NCI-H69 (cell line): ENCODE measurements at regions not wholly inside any gene's neighbourhood (a gene's known extent, or its start where the extent isn't known, plus 50 kb on each side); places are given as distances from the start of the nearest gene placed in this dataset.

Experiments used
- DNase-seq: peaks from one replicate; lab custom pipeline; 2025; lab: John Stamatoyannopoulos, UW

- no peak for DNase-seq
Measured at GRCh38 chr10:36114913-36115312, 472.8 kb upstream of the FZD8 start.

GRCh38 chr10:36114141-36114540 is 472.0 kb upstream of the FZD8 start:
- DNase-seq = no peak

DNA sequence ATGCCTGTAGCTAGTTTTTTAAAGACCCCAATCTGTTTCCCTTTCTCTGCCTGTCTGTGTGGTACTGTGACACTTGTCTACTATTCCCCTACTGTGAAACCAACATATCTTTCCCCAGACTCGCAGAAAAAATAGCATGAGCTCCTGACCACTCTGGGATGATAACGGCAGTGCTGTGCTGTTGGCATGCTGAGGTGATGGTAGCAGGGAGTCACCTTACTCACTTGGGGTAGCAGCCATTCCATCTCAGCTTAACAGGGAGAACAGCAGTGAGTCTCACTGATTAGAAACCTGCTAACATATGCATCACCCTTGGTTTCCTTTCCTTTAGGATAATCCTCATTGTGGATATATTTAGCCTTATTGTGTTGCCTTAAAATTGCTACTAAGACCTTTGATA is 469.6 kb upstream of the FZD8 start:
- no peak for DNase-seq

GRCh38 chr10:36110097-36110496 is 468.0 kb upstream of the FZD8 start:
- DNase-seq = no peak

GRCh38 chr10:36109399-36110023 is 467.4 kb upstream of the FZD8 start:
- no peak for DNase-seq

GRCh38 chr10:36097696-36098095 is 455.6 kb upstream of the FZD8 start:
- DNase-seq = no peak

DNA sequence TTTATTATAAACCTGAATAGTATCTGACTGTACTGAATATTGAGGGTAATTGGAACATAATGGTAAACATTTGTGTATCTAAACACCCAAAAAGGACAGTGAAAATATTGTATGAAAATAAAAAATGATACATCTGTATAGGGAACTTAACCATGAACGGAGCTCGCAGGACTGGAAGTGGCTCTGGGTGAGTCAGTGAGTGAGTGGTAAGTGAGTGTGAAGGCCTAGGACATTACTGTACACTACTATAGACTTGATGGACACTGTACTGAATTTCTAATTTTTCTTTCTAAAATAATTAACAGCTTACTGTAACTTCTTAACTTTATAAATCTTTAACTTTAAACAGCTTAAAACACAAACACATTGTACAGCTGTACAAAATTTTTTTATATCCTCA is 454.5 kb upstream of the FZD8 start:
- DNase-seq = no peak

DNA sequence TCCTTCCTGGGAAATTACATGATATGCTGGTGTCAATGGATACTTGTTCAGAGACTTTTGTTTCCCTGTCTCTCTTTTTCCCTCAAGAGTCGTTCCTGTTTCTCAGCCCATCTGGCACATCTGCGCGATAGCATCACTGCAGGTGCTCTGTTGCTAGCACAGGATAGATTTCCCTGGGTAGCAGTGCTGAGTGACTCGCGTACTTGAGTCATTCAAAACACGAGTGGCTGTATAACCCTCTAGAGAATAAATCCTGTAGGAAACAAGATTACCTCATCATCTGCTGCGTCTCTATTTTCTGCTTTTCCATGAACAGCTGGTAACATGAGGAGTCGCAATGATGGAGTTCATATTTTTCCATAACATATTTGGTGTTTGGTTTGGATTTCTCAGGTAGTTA is 452.0 kb upstream of the FZD8 start:
- DNase-seq = no peak

- DNase-seq = no peak
Measured at GRCh38 chr10:36092116-36092515, 450.0 kb upstream of the FZD8 start.

DNA sequence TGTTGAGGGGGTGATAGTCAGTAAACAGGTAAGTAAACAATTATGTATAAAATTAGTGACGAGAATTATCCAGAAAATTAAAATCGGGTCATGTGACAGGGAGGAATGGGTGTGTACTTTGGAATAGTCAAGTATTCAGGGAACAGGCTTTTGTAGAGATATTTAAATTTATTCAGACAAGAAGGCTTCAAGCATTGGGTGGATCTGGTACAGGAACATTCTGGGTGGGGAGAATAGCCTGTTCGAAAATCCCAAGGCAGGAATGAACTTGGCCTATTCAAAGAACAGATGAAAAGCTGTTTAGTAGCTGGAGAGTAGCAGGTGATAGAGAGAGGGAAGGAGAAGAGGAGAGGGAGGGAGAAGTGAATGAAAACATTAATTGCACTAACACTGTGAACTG is 448.9 kb upstream of the FZD8 start:
- no peak for DNase-seq

GRCh38 chr10:36089790-36090440 is 447.8 kb upstream of the FZD8 start:
- no peak for DNase-seq

- no peak for DNase-seq
Measured at GRCh38 chr10:36087006-36088005, 445.2 kb upstream of the FZD8 start.

DNA sequence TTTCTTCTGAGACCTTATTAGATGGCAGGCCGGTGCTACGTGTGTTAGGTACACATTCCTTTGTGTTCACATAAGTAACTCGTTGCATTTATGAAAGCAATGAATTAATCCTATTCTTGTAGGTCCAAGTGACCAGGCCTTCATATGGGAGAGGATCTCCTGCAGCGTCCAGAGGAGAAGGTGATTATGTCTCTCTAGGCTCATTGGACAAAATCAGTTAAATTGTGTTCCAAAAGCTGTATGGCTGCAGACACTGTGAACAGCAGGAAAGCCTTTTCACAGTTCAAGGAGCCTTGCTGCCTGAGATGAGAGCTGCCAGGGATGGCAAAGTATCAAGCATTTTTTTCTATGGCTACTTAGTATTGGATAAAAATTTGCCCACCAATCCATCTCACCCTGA is 433.1 kb upstream of the FZD8 start:
- DNase-seq = no peak

- no peak for DNase-seq
Measured at GRCh38 chr10:36073796-36074345, 431.8 kb upstream of the FZD8 start.

- DNase-seq = no peak
Measured at GRCh38 chr10:36068542-36068941, 426.4 kb upstream of the FZD8 start.

DNA sequence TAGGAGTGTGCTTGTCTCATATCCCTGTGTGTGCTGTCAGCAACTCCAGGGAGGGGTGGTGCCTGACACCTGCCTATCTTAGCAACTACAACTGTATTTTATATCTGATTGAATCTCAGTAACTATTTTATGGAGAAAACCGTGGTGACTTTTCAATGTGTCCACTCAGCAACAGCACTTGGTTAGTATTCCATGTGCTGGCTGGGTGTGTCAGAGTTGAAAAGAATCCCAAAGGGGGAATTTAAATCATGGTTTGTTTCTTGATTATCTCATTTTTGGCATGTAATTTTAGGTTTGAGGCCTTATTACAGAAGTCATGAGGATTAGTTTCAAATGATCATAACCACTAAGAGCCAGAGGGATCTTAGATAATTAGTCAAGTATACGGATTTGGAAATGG is 425.7 kb upstream of the FZD8 start:
- no peak for DNase-seq

DNA sequence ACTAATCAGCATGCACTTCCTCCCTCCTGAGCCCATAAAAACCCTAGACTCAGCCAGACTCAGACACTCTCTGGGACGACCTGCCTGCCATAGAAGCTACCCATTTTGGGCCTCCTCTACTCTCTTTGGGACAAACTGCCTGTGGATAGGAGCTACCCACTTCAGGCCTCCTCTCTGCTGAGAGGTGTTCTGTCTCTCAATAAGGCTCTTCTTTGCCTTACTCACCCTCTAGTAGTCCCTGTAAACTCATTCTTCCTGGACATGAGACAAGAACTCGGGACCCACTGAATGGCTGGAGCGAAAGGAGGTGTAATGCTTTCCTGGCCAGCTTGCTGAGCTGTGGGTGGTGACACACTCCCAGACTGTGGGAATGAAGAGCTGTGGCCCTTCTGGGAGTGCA is 424.8 kb upstream of the FZD8 start:
- DNase-seq = no peak

DNA sequence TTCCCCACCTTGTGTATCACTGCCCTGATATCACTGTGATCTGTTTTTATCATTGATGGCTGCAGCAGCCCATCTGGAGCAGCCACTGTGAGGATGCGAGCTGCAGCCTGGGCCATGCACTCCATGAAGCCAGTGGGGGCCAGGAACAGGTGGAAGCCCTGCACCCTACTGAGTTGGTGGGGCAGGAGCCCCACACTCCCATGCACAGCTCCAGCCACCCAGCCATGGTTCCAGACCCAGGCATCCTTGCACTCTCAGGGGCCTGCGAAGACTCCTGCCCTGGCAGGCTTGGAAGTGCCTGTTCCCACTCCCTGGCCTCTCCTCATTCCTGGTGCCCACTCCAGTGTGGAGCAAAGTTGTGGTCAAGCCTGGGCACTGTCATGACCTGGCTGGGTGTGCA is 424.0 kb upstream of the FZD8 start:
- no peak for DNase-seq

DNA sequence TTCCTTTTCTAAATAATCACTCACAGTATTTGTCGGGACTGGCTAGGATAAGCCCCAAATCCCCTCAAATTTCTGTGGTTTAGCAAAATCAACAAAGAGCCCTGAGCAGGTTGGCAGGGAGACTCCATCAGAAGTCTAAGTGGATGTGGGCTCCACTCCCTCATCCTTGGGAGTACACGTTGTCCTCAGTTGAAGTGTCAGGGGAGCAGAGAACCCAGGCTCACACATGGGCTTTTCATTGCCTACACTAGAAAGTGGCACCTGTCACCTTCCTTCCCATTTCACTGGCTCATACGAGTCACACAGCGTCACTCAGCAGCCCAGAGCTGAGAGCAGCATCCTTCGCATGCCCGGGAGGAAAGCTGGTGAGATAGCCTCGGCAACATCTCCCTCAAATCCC is 421.3 kb upstream of the FZD8 start:
- DNase-seq = no peak

- DNase-seq = no peak
Measured at GRCh38 chr10:36057731-36058130, 415.6 kb upstream of the FZD8 start.

GRCh38 chr10:36057180-36057579 is 415.1 kb upstream of the FZD8 start:
- no peak for DNase-seq

DNA sequence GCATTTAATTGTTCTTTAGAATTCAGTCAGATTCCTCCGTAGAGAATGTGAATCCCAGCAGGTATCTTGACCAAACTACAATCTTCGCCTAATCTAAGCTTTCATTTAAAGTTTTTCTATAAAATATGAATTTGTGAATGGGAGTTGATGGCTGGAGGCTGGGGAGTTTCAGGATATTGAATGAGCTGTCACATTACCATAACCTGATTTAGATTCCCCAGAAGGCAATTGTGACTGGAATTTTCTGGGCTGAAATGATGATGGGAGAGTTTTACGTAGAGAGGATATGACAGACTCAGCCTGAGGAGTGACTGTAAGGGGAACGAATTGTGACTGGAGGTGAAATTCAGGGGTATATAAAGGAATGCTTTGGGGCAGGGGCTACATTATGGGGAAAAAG is 411.7 kb upstream of the FZD8 start:
- DNase-seq = no peak

GRCh38 chr10:36053271-36053670 is 411.2 kb upstream of the FZD8 start:
- no peak for DNase-seq
